ENCODE measurements at regions not wholly inside any gene's neighbourhood (a gene's known extent, or its start where the extent isn't known, plus 50 kb on each side); places are given as distances from the start of the nearest gene placed in this dataset.

GRCh38 chr7:136143271-136143670, 166.1 kb upstream of the MTPN start:
- H3K27me3 ChIP-seq = no peaks in the 10 kb centered on the region
- no peak overlapping the region for H3K4me3 ChIP-seq (ENCODE audit: low read depth in 1 of 2, low read length in 1 of 2)
- no peaks in the 10 kb centered on the region for H3K36me3 ChIP-seq
- H3K4me1 ChIP-seq (ENCODE audit: control insufficient read depth in 1 of 2, insufficient read depth in 1 of 2, low read depth in 1 of 2, low read length in 1 of 2) = no peaks in the 10 kb centered on the region
- TF ChIP-seq CTCF (IDR thresholded peaks at IDR 0.05) = no peak
- no peak overlapping the region for H3K27ac ChIP-seq
- no peaks in the 10 kb centered on the region for H3K9me3 ChIP-seq

DNA sequence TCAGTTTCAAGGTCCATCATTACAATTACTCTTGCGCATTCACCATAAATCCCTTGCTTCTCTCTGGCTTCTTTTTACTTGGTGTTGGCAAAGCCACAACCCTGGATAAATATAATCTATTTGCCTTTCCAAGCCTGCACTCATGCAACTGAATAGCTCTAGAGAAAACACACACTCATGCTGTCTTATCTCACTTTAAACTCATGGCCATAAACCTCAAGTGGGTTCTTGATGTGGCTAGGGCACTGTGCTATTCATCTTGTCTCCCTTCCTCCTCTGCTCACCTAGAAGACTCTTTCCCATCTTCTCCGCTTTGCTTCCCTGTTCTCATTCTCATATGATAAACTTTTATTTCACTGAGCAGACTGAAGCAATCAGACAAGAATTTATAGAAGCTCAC, 165.4 kb upstream of the MTPN start:
- Histone ChIP-seq H3K27me3 (no peaks in the 10 kb centered on the region), H3K36me3 (no peaks in the 10 kb centered on the region), H3K9me3 (no peaks in the 10 kb centered on the region), H3K4me3 (ENCODE audit: low read depth in 1 of 2, low read length in 1 of 2) (no peak overlapping the region), H3K27ac (no peak overlapping the region), H3K4me1 (ENCODE audit: control insufficient read depth in 1 of 2, insufficient read depth in 1 of 2, low read depth in 1 of 2, low read length in 1 of 2) (no peaks in the 10 kb centered on the region)
- no peak for TF ChIP-seq CTCF (IDR thresholded peaks at IDR 0.05)

DNA sequence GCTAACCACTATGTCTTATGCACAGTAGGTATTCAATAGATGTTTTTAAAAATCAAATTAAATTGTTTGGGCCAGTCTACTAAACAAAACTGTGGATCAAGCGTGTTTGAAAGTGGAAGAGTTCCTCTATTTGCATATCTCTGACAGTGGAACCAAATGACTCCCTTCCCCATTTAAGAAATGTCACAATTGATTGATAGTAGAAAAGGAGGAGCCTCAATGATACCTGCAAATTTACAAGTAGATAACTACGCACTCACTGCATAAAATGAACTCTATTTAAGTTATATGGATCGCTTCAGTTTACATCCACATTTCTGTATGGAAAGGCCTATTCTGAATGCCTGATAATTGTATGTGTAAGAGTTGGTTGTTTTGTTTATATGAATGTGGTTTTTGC, 163.3 kb upstream of the MTPN start:
- Histone ChIP-seq H3K27me3 (no peaks in the 10 kb centered on the region), H3K36me3 (no peaks in the 10 kb centered on the region), H3K4me3 (ENCODE audit: low read depth in 1 of 2, low read length in 1 of 2) (no peak overlapping the region), H3K27ac (no peak overlapping the region), H3K9me3 (no peaks in the 10 kb centered on the region), H3K4me1 (ENCODE audit: control insufficient read depth in 1 of 2, insufficient read depth in 1 of 2, low read depth in 1 of 2, low read length in 1 of 2) (no peaks in the 10 kb centered on the region)
- TF ChIP-seq CTCF (IDR thresholded peaks at IDR 0.05) = no peak

DNA sequence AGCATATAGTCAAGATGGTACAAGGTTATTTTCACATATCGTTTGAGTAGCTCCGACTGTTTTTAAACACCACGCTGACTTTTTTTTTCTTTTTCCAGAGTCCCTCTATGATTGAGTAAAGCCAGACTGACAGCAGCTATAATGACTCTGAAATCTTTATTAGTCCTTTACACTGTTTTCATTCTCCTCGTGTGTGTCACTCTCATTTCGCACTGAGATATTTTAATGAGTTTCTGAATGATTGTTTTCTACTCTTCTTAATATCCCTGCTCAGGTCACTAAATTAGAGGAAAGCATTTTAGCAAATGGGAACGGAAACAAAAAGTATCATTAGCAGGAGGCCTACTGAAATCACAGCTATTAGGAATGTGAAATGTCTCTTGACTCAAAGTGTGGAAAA, 162.3 kb upstream of the MTPN start:
- Histone ChIP-seq H3K9me3 (no peaks in the 10 kb centered on the region), H3K27ac (no peak overlapping the region), H3K4me1 (ENCODE audit: control insufficient read depth in 1 of 2, insufficient read depth in 1 of 2, low read depth in 1 of 2, low read length in 1 of 2) (no peaks in the 10 kb centered on the region), H3K36me3 (no peaks in the 10 kb centered on the region), H3K4me3 (ENCODE audit: low read depth in 1 of 2, low read length in 1 of 2) (no peak overlapping the region), H3K27me3 (no peaks in the 10 kb centered on the region)
- no peak for TF ChIP-seq CTCF (IDR thresholded peaks at IDR 0.05)

GRCh38 chr7:136138991-136139390, 161.8 kb upstream of the MTPN start:
- Histone ChIP-seq H3K4me1 (ENCODE audit: control insufficient read depth in 1 of 2, insufficient read depth in 1 of 2, low read depth in 1 of 2, low read length in 1 of 2) (no peaks in the 10 kb centered on the region), H3K27ac (no peak overlapping the region), H3K27me3 (no peaks in the 10 kb centered on the region), H3K36me3 (no peaks in the 10 kb centered on the region), H3K9me3 (no peaks in the 10 kb centered on the region), H3K4me3 (ENCODE audit: low read depth in 1 of 2, low read length in 1 of 2) (no peak overlapping the region)
- TF ChIP-seq CTCF (IDR thresholded peaks at IDR 0.05) = no peak

DNA sequence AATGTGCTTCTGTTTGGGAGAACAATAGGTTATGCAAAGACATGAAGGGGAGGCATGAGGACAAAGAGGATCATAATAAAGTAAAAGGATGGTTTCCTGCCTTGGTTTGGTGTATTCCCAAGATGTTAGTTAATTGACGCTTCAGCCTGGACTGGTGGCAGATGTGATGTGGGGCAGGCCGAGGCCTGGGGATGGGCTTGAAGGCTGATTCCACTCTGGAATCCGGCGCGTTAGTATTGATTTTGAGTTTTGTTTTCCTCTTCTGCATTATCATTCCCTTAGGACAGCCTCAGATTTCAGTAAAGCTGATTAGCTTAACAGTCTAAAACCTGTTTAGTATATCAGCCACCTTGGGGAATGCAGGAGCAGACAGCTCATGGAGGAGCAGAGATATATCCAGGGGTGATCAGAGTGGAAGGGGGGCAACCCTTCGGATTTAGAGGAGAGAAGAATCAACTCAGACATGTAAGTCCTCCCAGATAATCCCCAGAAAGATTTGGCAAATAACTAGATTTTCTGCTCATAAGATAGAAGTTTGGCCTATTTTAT, 159.8 kb upstream of the MTPN start:
- Histone ChIP-seq H3K27me3 (no peaks in the 10 kb centered on the region), H3K4me1 (ENCODE audit: control insufficient read depth in 1 of 2, insufficient read depth in 1 of 2, low read depth in 1 of 2, low read length in 1 of 2) (no peaks in the 10 kb centered on the region), H3K9me3 (no peaks in the 10 kb centered on the region), H3K4me3 (ENCODE audit: low read depth in 1 of 2, low read length in 1 of 2) (no peak overlapping the region), H3K27ac (no peak overlapping the region), H3K36me3 (no peaks in the 10 kb centered on the region)
- no peak for TF ChIP-seq CTCF (IDR thresholded peaks at IDR 0.05)
